ENCODE measurements at regions not wholly inside any gene's neighbourhood (a gene's known extent, or its start where the extent isn't known, plus 50 kb on each side); places are given as distances from the start of the nearest gene placed in this dataset.

- Histone ChIP-seq H3K27ac (ENCODE audit: control insufficient read depth, insufficient read depth, low read length) (no peak overlapping the region), H3K27me3 (ENCODE audit: control insufficient read depth, extremely low read depth, insufficient read depth, low read length) (no peaks in the 10 kb centered on the region), H3K36me3 (ENCODE audit: control insufficient read depth in 2 of 2, extremely low read depth in 1 of 2, insufficient read depth in 2 of 2, low read length in 2 of 2) (no peaks in the 10 kb centered on the region), H3K9me3 (ENCODE audit: control insufficient read depth, low read depth, low read length) (no peaks in the 10 kb centered on the region), H4K20me1 (ENCODE audit: control insufficient read depth, extremely low read depth, insufficient read depth, low read length) (no peaks in the 10 kb centered on the region), H3K9ac (ENCODE audit: control insufficient read depth, extremely low read depth, insufficient read depth, low read length) (no peak overlapping the region), H2AFZ (ENCODE audit: control insufficient read depth, low read length) (no peak overlapping the region), H3K4me3 (ENCODE audit: control insufficient read depth in 2 of 3, extremely low read depth in 1 of 3, insufficient read depth in 2 of 3, low read depth in 1 of 3, low read length in 3 of 3) (no peak overlapping the region), H3K9me1 (ENCODE audit: control insufficient read depth, extremely low read depth, insufficient read depth, low read length) (no peaks in the 10 kb centered on the region), H3K79me2 (ENCODE audit: control insufficient read depth, insufficient read depth, low read length) (no peaks in the 10 kb centered on the region), H3K4me2 (ENCODE audit: control insufficient read depth, extremely low read depth, insufficient read depth, low read depth, low read length) (no peak overlapping the region), H3K4me1 (ENCODE audit: control insufficient read depth, extremely low read depth, insufficient read depth, low read length) (peaks cover 7% of the 10 kb centered on the region)
- TF ChIP-seq CTCF (optimal IDR thresholded peaks at IDR 0.05 in 1 of 3, IDR thresholded peaks at IDR 0.05 in 1 of 3, conservative IDR thresholded peaks at IDR 0.05 in 1 of 3; ENCODE audit: extremely low read depth in 1 of 3, insufficient read depth in 2 of 3, low read length in 3 of 3) (peak; percentile 56 to 63 (median 61)), EZH2 (IDR thresholded peaks at IDR 0.05; ENCODE audit: low read length) (no peak)
- DNase-seq (ENCODE audit: low read depth, low spot score) (peak; percentile 21), FAIRE-seq (no peak)
- dilution Hi-C loops (cut with MboI; ENCODE audit: extremely low pct_ligation_motif_present, low sequenced_read_pairs): no loop called here
Measured at GRCh38 chrX:55342533-55343501, 78.1 kb upstream of the PAGE3 start.

- no peak for DNase-seq (ENCODE audit: low read depth, low spot score)
- H3K79me2 ChIP-seq (ENCODE audit: control insufficient read depth, insufficient read depth, low read length): no peaks in the 10 kb centered on the region
- no peaks in the 10 kb centered on the region for H3K27me3 ChIP-seq (ENCODE audit: control insufficient read depth, extremely low read depth, insufficient read depth, low read length)
- H3K4me2 ChIP-seq (ENCODE audit: control insufficient read depth, extremely low read depth, insufficient read depth, low read depth, low read length): no peak overlapping the region
- H4K20me1 ChIP-seq (ENCODE audit: control insufficient read depth, extremely low read depth, insufficient read depth, low read length): no peaks in the 10 kb centered on the region
- no peaks in the 10 kb centered on the region for H3K9me3 ChIP-seq (ENCODE audit: control insufficient read depth, low read depth, low read length)
- no peaks in the 10 kb centered on the region for H3K36me3 ChIP-seq (ENCODE audit: control insufficient read depth in 2 of 2, extremely low read depth in 1 of 2, insufficient read depth in 2 of 2, low read length in 2 of 2)
- no peak overlapping the region for H3K9ac ChIP-seq (ENCODE audit: control insufficient read depth, extremely low read depth, insufficient read depth, low read length)
- H3K9me1 ChIP-seq (ENCODE audit: control insufficient read depth, extremely low read depth, insufficient read depth, low read length): no peaks in the 10 kb centered on the region
- TF ChIP-seq EZH2 (IDR thresholded peaks at IDR 0.05; ENCODE audit: low read length) (no peak), CTCF (optimal IDR thresholded peaks at IDR 0.05 in 1 of 3, IDR thresholded peaks at IDR 0.05 in 1 of 3, conservative IDR thresholded peaks at IDR 0.05 in 1 of 3; ENCODE audit: extremely low read depth in 1 of 3, insufficient read depth in 2 of 3, low read length in 3 of 3) (no peak)
- dilution Hi-C loops (cut with MboI; ENCODE audit: extremely low pct_ligation_motif_present, low sequenced_read_pairs): no loop called here
- FAIRE-seq: no peak
- no peaks in the 10 kb centered on the region for H3K4me1 ChIP-seq (ENCODE audit: control insufficient read depth, extremely low read depth, insufficient read depth, low read length)
- no peak overlapping the region for H2AFZ ChIP-seq (ENCODE audit: control insufficient read depth, low read length)
- no peak overlapping the region for H3K4me3 ChIP-seq (ENCODE audit: control insufficient read depth in 2 of 3, extremely low read depth in 1 of 3, insufficient read depth in 2 of 3, low read depth in 1 of 3, low read length in 3 of 3)
- H3K27ac ChIP-seq (ENCODE audit: control insufficient read depth, insufficient read depth, low read length): no peak overlapping the region
Measured at GRCh38 chrX:55356609-55357008, 91.9 kb upstream of the PAGE3 start.
